Gastroesophageal sphincter (tissue), 3 donors: ENCODE measurements at regions not wholly inside any gene's neighbourhood (a gene's known extent, or its start where the extent isn't known, plus 50 kb on each side); places are given as distances from the start of the nearest gene placed in this dataset.

Experiments used
- EP300 ChIP-seq: sonication (generic); formaldehyde crosslinking; IDR thresholded peaks from one replicate; pipeline ENCODE4 v1.6.1; 2017; ENCODE audit warnings: antibody characterized with exemption, mild to moderate bottlenecking
- POLR2A ChIP-seq, 2 donors: fragments of 450-650 bp; IDR thresholded peaks; one replicate each; pipeline ENCODE4 v1.6.1; 2017; ENCODE audit warnings: antibody characterized with exemption in 2 of 2, mild to moderate bottlenecking in 2 of 2, moderate library complexity in 1 of 2
- TF ChIP-seq, protein P1 (sequence below), 4 experiments: fragments of 200-600 bp in 2 of 4; fragments of 450-650 bp in 2 of 4; sonication (generic) in 1 of 4; IDR thresholded peaks; one replicate each; pipeline ENCODE4 v1.5.1; 2017 to 2019; ENCODE audit warnings: antibody characterized with exemption in 4 of 4, mild to moderate bottlenecking in 2 of 4, moderate library complexity in 2 of 4

DNA sequence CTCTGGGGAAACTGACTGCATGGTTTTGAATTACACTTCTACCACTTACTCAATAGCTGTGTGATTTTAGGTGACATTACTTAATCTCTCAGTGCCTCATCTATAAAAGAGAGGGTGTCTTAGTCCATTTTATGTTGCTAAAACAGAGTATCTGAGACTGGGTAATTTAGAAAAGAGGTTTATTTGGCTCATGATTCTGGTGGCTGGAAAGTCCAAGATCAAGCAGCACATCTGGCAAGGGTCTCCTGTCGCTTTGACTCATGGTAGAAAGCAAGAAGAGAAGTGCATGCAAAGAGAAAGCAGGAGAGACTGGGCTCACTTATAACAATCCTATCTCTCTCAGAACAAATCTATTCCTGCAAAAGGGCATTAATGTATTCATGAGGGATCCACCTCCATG lies 132.4 kb upstream of the IRX5 start:
- no peak for TF ChIP-seq POLR2A (IDR thresholded peaks at IDR 0.05)
- TF ChIP-seq, protein P1, sequence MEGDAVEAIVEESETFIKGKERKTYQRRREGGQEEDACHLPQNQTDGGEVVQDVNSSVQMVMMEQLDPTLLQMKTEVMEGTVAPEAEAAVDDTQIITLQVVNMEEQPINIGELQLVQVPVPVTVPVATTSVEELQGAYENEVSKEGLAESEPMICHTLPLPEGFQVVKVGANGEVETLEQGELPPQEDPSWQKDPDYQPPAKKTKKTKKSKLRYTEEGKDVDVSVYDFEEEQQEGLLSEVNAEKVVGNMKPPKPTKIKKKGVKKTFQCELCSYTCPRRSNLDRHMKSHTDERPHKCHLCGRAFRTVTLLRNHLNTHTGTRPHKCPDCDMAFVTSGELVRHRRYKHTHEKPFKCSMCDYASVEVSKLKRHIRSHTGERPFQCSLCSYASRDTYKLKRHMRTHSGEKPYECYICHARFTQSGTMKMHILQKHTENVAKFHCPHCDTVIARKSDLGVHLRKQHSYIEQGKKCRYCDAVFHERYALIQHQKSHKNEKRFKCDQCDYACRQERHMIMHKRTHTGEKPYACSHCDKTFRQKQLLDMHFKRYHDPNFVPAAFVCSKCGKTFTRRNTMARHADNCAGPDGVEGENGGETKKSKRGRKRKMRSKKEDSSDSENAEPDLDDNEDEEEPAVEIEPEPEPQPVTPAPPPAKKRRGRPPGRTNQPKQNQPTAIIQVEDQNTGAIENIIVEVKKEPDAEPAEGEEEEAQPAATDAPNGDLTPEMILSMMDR (IDR thresholded peaks at IDR 0.05) = no peak
- TF ChIP-seq EP300 = no peak
